ENCODE measurements at regions not wholly inside any gene's neighbourhood (a gene's known extent, or its start where the extent isn't known, plus 50 kb on each side); places are given as distances from the start of the nearest gene placed in this dataset.

GRCh38 chr2:53463806-53464726, 303.5 kb upstream of the CHAC2 start:
- no peak for TF ChIP-seq CTCF (IDR thresholded peaks at IDR 0.05; ENCODE audit: low read depth, low read length)
- no peak overlapping the region for H3K4me3 ChIP-seq (ENCODE audit: low read depth, low read length)

- no peak overlapping the region for H3K4me3 ChIP-seq (ENCODE audit: low read depth, low read length)
- no peak for TF ChIP-seq CTCF (IDR thresholded peaks at IDR 0.05; ENCODE audit: low read depth, low read length)
These were observed 306.7 kb upstream of the CHAC2 start for GRCh38 chr2:53460937-53461336.

GRCh38 chr2:53460347-53460746, 307.3 kb upstream of the CHAC2 start:
- no peak overlapping the region for H3K4me3 ChIP-seq (ENCODE audit: low read depth, low read length)
- TF ChIP-seq CTCF (IDR thresholded peaks at IDR 0.05; ENCODE audit: low read depth, low read length), result no peak

- no peak overlapping the region for H3K4me3 ChIP-seq (ENCODE audit: low read depth, low read length)
- TF ChIP-seq CTCF (IDR thresholded peaks at IDR 0.05; ENCODE audit: low read depth, low read length), result no peak
These were observed 312.5 kb upstream of the CHAC2 start for GRCh38 chr2:53455094-53455493.

GRCh38 chr2:53452957-53453748, 314.5 kb upstream of the CHAC2 start:
- no peak for TF ChIP-seq CTCF (IDR thresholded peaks at IDR 0.05; ENCODE audit: low read depth, low read length)
- H3K4me3 ChIP-seq (ENCODE audit: low read depth, low read length), result no peak overlapping the region

GRCh38 chr2:53452400-53452799, 315.2 kb upstream of the CHAC2 start:
- TF ChIP-seq CTCF (IDR thresholded peaks at IDR 0.05; ENCODE audit: low read depth, low read length), result no peak
- no peak overlapping the region for H3K4me3 ChIP-seq (ENCODE audit: low read depth, low read length)

- H3K4me3 ChIP-seq (ENCODE audit: low read depth, low read length), result no peak overlapping the region
- no peak for TF ChIP-seq CTCF (IDR thresholded peaks at IDR 0.05; ENCODE audit: low read depth, low read length)
These were observed 316.7 kb upstream of the CHAC2 start for GRCh38 chr2:53450923-53451322.
